ENCODE measurements at regions not wholly inside any gene's neighbourhood (a gene's known extent, or its start where the extent isn't known, plus 50 kb on each side); places are given as distances from the start of the nearest gene placed in this dataset.
"Not testable (repeated sequence)": the region's sequence is repeated elsewhere in the genome, so short reads cannot be mapped to it uniquely, and the experiment has no call there.

DNA sequence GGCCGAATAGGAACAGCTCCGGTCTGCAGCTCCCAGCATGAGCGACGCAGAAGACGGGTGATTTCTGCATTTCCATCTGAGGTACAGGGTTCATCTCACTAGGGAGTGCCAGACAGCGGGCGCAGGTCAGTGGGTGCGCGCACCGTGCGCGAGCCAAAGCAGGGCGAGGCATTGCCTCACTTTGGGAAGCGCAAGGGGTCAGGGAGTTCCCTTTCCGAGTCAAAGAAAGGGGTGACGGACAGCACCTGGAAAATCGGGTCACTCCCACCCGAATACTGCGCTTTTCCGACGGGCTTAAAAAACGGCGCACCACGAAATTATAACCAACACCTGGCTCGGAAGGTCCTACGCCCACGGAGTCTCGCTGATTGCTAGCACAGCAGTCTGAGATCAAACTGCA lies 386.8 kb upstream of the SPHKAP start:
- not testable (repeated sequence) for DNase-seq

DNA sequence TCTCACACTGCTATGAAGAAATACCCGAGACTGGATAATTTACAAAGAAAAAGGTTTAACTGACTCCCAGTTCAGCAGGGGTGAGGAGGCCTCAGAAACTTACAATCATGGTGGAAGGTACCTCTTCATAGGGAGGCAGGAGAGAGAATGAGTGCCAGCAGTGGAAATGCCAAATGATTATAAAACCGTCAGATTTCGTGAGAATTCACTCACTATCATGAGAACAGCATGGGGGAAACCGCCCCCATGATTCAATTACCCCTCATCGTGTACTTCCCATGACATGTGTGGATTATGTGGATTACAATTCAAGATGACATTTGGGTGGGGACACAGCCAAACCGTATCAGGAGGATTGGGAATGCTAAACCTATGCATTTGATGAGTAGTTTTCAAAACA lies 380.3 kb upstream of the SPHKAP start:
- no peak for DNase-seq

DNA sequence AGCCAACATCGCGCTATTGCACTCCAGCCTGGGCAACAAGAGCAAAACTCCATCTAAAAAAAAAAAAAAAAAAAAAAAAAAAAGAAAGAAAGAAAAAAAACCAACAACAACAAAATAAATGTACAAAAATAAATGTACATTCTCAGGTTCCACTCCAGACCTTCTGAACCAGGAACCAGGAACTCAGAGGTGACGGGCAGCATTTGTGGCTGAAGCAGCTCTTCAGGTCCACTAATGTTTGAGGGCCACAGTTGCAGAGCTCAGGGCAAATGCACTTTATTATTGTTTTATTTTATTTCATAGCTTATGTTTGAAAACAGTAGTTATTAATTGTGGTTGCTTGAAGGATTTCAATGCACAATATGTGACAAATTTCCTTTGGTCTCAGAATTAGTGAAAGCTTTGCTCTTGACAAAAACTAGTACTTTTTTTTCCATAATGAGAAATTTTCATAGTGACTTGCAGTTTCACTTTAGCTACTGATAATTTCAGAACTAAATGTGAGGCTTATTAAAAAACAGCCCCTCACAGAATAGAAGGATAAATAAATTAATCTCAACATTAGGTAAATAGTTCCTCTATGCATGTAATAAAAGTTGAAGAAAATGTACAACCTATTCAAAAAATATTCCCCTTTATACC lies 378.4 kb upstream of the SPHKAP start:
- no peak for DNase-seq

DNA sequence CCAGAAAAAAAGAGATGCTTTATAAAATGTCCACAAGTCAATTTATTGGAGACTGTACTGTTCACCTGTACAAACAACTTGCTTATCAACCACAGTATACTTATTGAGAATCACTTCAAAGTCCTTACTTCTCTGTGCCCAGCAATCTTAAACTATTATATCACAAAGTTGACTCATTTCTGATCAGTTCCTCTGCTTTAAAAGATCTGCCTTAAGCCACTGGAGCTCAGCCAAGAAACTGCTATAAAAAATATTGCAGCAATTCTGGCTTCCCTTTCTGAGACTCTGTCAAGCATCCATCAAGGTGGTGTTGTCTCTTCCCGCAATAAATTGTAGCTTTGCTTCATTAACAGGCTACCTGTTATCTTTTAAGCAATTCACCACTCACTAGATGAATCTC lies 375.2 kb upstream of the SPHKAP start:
- DNase-seq: no peak

DNA sequence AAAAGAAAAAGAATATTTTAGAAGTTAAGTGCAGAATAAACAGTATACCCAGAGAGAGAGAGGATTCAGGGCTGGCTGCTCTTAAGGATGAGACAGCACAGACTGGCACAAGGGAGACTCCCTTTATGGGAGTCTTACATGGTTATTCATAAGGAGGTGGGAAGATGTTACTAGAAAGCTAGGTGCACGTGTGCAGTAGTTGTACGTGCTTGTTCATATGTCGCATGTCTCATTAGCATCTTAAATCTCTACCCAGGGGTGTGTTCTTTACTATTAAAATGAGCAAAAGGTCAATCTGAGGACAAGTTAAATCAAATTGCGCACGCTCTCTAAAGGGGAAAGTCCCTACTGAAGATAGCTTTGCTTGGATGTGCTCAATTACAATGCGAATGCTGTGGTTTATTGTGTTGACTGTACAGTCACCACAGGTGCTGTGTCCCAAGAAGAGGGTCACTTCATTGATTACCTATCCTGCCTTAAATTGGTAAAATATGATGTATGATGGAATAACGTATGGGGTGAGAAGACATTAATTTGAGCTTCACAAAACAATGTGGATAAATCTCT lies 368.0 kb upstream of the SPHKAP start:
- no peak for DNase-seq

DNA sequence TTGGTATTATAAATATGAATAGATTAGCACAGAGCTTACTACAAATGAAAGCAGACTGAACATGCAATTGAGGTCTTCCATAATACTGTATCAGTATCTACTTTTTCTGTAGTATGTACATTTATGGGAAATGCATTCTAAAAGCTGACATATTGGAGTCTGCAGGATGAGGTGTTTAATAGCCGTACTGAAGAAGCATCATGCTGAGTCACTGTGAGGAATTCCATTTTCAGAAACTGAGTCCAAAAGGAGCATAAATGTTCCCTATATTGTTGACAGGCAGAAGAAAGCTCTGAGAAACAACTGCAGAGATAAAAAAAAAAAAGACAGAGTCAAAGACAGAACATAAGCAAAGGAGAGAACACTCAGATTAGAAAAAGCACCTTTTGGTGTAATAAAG lies 366.7 kb upstream of the SPHKAP start:
- DNase-seq: no peak

DNA sequence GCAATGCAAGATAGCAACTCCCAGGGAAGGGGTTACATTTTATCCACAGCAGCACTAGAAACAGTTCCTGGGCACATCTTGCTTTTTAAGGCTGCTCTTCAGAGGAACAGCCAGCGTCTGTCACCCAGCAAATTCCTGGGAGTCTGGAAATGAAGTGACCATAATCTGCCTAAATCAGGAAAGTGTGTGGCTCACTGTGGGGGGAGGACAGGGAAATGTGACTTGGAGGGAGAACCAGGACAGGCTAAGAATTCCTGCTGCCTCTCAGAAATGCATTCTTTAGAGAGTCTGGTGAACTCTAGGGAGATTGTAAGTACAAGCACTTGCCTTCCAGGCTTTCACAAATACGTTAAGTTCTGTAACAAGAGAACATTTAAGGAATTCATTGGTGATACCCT lies 364.3 kb upstream of the SPHKAP start:
- no peak for DNase-seq

DNA sequence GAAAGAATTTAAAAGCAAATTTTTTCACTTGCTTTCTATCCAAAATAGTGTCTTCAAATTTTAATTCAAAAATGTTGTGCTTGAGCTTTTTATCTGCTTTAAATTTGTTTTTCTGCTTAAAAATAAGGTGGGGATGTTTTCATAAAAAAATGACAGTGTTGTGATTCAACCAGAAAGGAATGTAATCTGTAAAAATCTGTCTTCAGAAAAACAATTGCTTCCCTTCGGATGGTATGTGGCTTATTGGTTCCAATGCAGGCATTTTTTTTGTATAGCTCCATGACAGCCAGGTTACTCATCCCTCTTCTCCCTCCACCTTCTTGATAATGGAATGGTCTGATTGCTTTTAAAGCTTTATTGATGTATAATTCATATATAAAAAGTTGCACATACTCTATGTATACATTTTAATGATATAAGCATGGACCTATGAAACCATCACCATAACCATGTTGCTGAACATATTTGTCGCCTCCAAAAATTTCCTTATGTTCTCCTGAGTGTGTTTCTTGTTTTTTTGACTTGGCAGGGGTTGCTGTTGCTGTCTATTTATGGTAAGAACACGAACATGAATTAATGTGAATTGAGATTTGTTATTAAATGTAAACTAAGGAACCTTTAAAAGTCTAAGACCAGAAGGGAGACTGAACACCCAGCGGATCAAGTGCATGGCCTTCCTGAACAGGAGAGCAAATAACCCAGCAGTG lies 363.7 kb upstream of the SPHKAP start:
- DNase-seq: no peak

DNA sequence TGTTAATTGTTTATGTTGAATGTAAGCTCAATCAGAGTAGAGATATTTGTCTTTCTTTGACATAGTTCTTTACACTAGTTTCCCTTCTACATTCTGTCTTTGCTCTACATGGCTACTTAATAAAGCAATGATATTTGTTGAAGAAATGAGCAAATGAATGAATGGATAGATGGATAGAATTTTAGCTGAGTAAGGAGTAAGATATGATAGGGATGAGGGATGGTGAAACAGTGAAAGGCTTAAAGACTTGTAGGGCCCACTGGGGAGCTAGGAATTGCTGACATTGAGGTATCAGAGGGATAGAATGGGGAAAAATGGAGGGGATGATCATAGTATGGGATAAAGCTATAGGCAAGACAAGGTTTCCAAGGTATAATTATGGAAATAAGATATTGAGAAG lies 361.6 kb upstream of the SPHKAP start:
- no peak for DNase-seq

DNA sequence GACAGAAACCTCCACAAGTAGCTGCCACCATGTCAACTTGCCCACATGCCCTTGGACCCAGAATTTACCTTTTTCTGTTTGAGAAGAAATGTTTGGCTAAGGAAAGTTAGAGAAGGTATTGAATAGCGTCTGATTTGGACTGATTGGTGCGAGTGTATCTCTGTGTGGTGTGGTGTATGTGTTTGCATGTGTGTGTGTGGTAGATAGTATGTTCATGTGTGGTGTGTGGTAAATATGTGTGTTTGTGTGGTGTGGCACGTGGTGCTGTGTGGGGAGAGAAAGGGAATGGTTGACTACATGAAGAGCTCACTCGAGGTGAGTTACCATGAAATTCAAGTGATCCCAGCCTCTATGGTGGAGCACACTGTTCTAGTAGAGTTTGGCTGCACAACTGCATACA lies 360.8 kb upstream of the SPHKAP start:
- DNase-seq: no peak

DNA sequence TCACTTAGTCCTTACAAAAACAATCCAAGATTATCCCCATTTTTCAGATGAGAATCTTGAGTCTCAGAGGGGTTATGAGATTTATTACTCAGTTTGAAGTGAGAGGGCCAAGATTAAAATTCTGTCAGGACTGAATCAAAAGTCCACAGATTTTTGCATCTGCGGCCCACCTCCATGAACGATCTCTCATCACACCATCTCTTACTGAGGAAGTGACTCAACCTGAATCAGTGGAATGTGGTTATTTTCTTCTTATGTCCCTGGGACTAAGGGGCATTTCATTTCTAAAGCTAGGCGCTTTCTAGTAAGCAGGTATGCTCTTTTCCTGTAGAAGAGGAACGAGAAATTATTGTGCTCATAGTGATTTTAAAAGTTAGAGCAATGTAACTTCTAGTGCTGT lies 360.3 kb upstream of the SPHKAP start:
- no peak for DNase-seq

DNA sequence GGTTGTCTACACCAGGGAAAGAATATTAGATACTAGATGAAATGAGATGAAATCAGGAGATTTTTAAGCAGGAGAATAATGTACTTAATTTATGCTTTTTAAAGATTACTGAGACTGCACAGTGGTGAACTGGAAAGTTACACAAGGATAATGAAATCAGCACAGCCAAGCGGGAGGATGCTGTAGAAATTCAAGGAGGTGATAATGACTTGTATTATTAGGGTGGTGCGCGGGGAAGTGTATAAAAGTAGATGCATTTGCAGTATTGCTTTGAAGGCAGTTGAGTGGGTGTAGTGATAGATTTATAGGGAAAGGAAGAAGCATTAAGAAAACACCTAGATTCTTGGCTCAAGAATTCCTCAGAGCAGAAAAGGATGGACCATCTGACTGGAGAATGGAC lies 359.5 kb upstream of the SPHKAP start:
- DNase-seq: no peak

DNA sequence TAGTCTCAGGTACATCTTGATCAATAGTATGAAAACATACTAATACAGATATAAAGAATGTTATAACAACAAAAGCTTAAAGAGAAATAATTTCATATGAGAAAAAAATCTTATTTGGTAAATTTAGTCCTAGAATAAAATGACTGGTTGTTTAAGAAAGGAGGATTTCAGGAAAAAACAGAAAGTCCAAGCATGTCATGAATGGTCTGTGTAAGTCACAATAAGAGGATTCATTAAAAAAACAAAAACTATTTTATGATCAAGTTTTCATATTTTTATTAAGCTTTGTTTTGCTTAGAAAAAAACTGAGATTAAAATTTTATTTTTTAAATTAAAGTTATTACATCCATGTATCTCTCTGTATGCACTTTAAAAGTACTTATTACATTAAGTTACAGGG lies 353.9 kb upstream of the SPHKAP start:
- no peak for DNase-seq

DNA sequence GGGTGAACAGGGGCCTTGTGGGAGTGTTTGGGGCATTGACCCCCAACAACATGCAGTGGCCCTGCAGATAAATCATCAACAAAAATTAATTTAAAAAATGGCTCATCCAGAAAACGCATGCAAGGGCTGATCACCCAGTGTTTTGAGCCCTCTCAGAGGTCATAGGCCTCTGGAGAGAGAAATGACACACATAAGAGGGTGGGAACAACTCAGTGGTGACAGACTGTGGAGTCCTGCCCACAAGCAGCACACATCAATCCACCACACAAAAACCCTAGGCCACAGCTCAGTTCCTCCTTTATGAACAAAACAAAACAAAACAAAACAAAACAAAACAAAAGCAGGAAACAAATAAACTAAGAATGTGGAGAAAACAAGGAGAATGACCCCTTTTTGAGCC lies 351.7 kb upstream of the SPHKAP start:
- DNase-seq: no peak

DNA sequence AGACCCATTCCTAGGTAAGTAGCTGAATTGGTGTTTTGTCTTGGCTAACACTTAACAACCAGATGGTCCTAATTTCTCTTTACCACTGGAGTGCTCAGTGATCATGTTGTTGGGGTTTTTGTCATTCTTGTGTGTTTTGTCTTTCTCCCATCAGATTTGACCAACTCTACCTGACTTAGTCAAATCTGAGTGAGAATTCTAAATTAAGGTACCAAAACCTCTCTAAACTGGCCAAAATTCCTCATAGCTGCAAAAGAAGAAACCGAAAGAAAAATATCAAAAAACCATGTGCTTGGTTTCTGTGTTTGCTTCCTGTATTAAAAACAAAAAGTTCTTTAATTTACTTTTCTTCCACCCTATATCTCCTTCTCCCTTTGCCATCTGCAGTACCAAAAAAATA lies 350.7 kb upstream of the SPHKAP start:
- no peak for DNase-seq

DNA sequence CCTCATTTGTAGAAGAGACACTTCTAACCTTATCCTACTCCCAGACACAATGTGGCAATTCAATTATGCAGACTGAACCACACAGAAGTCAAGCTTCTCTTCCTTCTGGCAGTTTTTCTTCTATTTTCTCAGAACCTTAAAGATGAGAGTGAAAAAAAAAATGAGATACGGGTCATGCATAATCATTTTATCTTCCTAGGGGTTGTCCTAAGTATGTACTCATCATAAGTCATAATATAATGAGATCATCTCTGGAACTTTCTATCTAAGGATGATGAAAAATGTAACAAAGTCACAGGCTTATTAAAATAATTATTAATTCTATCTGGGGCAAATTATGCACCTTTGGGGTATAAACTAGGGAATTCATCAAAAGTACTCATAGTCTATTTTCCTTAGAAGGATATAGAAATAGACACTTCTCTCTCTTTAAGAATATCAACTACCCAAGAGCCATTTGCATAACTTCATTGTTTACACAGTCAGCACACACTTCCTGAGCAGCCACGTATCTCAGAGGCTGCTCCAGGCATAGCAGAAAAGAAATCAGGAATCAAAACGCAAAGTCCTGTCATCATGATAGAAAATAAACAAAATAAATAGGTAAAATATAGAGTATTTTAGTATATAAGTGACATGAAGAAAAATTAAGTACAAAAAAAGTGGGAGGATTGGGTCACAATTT lies 345.9 kb upstream of the SPHKAP start:
- no peak for DNase-seq

DNA sequence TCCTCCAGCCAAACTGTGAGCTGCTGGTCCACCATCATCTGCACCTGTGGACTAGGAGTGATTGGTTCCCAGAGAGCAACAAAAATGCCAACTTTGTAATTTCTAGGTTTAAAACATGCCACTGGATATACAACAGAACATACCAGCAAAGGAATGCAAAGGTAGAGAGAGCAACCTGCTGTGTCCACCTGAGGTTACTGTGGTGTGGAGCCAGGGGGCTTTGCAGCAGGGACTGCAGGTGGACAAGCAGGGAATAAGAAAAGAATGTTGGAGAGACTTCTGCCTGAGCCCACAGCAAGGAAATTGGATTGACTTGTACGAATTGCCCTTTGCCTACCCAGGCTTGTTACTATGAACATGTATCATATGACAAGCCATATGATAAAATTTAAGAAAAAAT lies 345.2 kb upstream of the SPHKAP start:
- DNase-seq: no peak

DNA sequence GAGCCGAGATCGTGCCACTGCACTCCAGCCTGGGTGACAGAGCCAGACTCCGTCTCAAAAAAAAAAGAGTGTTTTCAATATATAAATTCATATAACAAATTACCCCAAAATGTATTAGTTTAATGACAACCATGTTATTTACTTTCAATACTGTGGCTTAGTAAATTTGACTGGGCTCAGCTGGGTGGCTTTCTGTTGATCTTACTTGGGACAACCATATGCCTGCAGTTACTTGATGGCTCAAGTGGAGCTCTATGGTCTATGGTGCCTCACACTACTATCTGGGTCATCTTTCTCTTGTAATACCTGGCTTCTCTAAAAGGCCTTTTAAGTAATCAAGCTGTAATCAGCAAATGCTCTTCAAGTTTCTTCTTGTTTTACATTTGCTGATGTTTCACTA lies 341.5 kb upstream of the SPHKAP start:
- no peak for DNase-seq

DNA sequence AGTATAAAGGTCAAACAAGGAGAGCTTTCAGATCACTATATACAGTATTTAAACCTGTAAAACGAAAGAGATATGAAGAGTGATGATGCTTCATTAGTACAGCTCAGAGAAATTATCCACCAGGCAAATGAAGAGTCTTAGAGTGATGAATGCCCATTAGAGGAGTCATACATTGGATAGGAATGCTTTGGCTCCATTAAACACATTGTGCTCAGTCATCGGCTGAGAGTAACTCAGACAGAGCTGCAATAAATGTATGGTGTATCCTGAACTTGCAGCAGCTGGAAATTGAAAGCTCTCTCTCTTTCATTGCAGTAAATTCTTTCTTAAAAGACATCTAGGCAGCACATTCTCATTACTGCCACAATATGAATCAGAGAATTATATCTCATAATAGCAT lies 340.8 kb upstream of the SPHKAP start:
- DNase-seq: no peak

DNA sequence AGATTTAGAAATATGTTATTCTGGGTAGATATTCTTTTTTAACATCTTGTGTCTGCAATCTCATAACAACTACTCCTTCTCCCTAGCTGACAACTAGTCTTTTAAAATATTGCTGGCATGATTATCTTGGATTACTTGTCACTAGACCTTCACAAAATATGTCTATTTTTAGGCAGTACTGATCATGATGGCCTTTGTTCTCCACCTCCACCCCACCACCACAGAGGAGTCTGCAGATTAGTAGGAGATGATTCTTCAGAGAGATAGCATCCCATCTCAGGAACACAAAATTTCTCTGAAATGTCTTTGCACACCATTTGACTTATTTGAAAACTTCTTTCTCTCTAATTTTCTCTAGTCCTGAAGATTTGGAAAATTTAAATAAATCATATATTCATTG lies 338.1 kb upstream of the SPHKAP start:
- DNase-seq: no peak

DNA sequence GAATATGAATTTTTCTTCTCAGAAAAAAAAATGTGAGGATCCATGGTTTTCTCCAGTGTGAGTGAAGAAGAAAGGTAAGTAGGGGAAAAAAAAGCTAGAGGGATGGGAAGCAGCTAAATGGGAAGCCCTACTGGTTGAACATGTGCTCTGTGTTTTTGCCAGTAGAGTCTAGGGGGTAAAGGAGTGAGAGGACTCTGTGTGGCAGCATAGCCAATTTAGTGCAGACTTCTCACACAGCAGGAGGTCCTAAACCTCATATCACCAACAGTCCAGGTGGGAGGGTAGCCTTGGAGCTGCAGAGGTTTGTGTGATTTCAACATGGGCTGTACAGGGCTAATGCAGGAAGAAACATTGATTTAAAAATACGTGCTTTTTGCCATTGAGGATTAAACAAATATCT lies 334.5 kb upstream of the SPHKAP start:
- DNase-seq: peak in 1 of 14 donors; percentile 32

DNA sequence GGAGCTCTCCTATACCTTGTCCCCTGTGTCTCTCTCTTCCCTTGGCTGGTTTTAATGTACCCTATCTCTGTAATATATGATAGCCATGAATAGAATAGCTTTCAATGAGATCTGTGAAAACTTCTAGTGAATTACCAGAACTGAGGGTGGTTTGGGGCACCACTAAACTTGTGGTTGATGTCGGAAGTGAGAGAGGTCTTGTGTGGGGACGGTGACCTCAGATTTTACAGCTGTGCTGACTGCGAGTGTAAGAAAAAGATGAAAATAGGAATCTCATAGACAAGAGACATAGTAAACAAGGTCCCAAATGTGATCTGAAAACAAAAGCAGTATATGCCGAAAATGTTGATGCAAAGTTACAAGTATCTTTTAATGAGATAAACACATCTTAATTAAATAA lies 332.0 kb upstream of the SPHKAP start:
- DNase-seq: not testable (repeated sequence)

DNA sequence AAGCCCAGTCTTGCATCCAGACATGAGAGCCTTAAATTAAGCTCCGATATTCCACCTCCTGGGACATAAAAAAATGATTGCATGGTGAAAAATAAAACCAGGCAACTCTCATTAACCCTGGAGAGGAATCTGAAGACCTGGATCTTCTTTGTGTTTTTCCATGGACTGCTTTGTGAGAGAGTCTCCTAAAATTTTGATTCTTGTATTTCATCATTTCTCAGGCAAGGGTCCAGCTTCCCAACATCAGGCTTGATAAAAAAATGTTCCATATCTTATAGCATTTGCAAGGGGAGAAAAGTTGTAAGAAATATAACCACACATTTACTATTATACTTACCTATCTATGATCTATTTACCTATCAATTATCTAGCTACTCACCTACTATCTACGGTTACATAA lies 327.5 kb upstream of the SPHKAP start:
- no peak for DNase-seq

DNA sequence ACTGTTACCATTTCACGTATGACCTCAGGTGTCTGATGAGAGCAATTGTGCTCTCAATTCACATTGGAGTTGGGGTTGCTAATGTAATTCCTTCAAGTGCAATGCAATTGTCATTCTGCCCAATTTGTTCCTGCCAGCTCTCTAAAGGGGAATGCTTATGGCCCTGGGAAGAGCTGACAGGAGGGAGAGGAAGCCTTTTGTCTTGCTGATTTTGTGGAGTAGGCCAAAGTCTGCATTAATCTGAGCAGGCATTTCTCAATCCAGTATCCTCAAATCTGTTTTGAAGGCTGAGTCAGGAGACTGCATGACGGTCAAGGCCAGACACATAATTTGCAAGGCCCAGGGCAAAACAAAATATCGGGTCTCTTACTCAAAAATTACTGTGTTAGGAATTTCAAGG lies 326.4 kb upstream of the SPHKAP start:
- DNase-seq: no peak
